Neural progenitor cell (in vitro differentiated cells): ENCODE measurements at regions not wholly inside any gene's neighbourhood (a gene's known extent, or its start where the extent isn't known, plus 50 kb on each side); places are given as distances from the start of the nearest gene placed in this dataset.

Source experiments
- CTCF ChIP-seq: fragments of 200-600 bp; sonication (generic); IDR thresholded peaks from 2 replicates; pipeline ENCODE4 v1.5.1; 2017; ENCODE audit warnings: antibody characterized with exemption, mild to moderate bottlenecking
- EZH2 ChIP-seq: fragments of 200-600 bp; sonication (generic); IDR thresholded peaks from 2 replicates; pipeline ENCODE4 v1.6.1; 2017; ENCODE audit warnings: antibody characterized with exemption, mild to moderate bottlenecking, moderate library complexity
- EZH2phosphoT487 ChIP-seq: fragments of 200-600 bp; sonication (generic); IDR thresholded peaks from 2 replicates; pipeline ENCODE4 v1.6.1; 2017; ENCODE audit warnings: antibody characterized with exemption

- TF ChIP-seq EZH2 (no peak), CTCF (no peak), EZH2phosphoT487 (no peak)
Observed at GRCh38 chr10:21214329-21214728, 311.2 kb downstream of the SKIDA1 start.
